Psoas muscle (tissue), 7 donors: ENCODE measurements at regions not wholly inside any gene's neighbourhood (a gene's known extent, or its start where the extent isn't known, plus 50 kb on each side); places are given as distances from the start of the nearest gene placed in this dataset.

Experiments
- ATAC-seq, 4 donors: fragments of 200-7000 bp; cut with Tn5 transposase; one replicate each; pipeline ENCODE4 v1.9.1; 2020; ENCODE audit warnings: moderate library complexity in 3 of 4, mild to moderate bottlenecking in 2 of 4
- DNase-seq, 2 donors: peaks; one replicate each; pipeline ENCODE4 v3.0.0-alpha.2; 2020
- H3K27ac ChIP-seq: fragments of 200-600 bp; one replicate; pipeline ENCODE4 v1.8.0; 2022
- H3K27me3 ChIP-seq, 3 donors: fragments of 200-600 bp in 1 of 3; one replicate each; pipeline versions ENCODE4 v1.6.1 to v1.8.0; 2013 to 2022; ENCODE audit warnings: low read length in 2 of 3, mild to moderate bottlenecking in 2 of 3, moderate library complexity in 1 of 3; ENCODE audit not compliant: insufficient read depth in 3 of 3
- H3K36me3 ChIP-seq, 2 donors: fragments of 200-600 bp in 1 of 2; one replicate each; pipeline versions ENCODE4 v1.6.1 to v1.8.0; 2013 to 2022; ENCODE audit warnings: low read depth in 1 of 2, mild to moderate bottlenecking in 1 of 2, moderate library complexity in 1 of 2; ENCODE audit not compliant: insufficient read depth in 1 of 2
- H3K4me1 ChIP-seq: fragments of 200-600 bp; one replicate; pipeline ENCODE4 v1.8.0; 2022
- H3K4me3 ChIP-seq: fragments of 200-600 bp; one replicate; pipeline ENCODE4 v1.8.0; 2022; ENCODE audit warnings: mild to moderate bottlenecking
- H3K9me3 ChIP-seq: fragments of 200-600 bp; one replicate; pipeline ENCODE4 v1.8.0; 2022
- WGBS, 3 donors: extraction: QIAGEN DNeasy Blood & Tissue Kit; methylation state at CpG; one replicate each; pipeline versions ENCODE4 v1.1.6 to v1.1.7; 2013; 5-methylcytosine and 5-hydroxymethylcytosine counted together
- intact Hi-C, 2 donors: fragments of 100-400 bp; cut with DNase I; formaldehyde crosslinking; loops; one replicate each; pipeline versions ENCODE4 v1.11.0 to v1.14.2; 2022
- TF ChIP-seq, protein P1 (sequence below): fragments of 200-600 bp; IDR thresholded peaks from one replicate; pipeline ENCODE4 v1.8.0; 2022; ENCODE audit warnings: antibody characterized with exemption
- donor health status: healthy with polysubstance abuse.
- donor health status: DM: no; HTN: no; CAD: no; lungs with moderate emphysema.
- donor health status: Bipolar disorder and iron deficiency.
- donor health status: healthy.
- donor health status: DM: yes; HTN: yes; CAD: no.
- donor health status: DM: no; HTN: no; CAD: no.
- donor health status: DM: yes; HTN: yes; CAD: no.

DNA sequence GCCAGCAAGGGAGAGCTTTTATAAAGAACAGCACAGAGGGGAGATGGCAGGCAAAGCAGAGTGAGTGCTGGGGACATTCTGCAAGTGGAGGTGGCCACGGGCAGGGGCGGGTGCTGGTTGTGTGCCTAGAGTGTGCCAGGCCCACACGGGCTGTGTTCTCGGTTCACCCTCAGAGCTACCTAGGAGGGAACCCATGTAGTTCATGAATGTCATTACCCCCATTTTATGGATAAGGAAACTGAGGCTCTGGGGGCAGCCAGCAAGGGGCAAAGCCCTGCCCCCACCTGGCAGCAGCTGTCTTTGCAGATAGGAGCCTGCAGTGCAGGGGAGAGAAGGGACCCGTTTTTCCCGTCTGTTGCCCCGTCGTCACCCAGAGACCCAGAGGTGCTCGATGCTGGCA is 85.2 kb upstream of the NCOR2 start:
- intact Hi-C loops: loop anchor here in 1 of 2 donors (5.0 kb wide), 1 partner anchor 85 kb away; the partner anchor contains the start of gene NCOR2
- TF ChIP-seq, protein P1, sequence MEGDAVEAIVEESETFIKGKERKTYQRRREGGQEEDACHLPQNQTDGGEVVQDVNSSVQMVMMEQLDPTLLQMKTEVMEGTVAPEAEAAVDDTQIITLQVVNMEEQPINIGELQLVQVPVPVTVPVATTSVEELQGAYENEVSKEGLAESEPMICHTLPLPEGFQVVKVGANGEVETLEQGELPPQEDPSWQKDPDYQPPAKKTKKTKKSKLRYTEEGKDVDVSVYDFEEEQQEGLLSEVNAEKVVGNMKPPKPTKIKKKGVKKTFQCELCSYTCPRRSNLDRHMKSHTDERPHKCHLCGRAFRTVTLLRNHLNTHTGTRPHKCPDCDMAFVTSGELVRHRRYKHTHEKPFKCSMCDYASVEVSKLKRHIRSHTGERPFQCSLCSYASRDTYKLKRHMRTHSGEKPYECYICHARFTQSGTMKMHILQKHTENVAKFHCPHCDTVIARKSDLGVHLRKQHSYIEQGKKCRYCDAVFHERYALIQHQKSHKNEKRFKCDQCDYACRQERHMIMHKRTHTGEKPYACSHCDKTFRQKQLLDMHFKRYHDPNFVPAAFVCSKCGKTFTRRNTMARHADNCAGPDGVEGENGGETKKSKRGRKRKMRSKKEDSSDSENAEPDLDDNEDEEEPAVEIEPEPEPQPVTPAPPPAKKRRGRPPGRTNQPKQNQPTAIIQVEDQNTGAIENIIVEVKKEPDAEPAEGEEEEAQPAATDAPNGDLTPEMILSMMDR: no peak
- Histone ChIP-seq H3K27ac (no peak overlapping the region), H3K36me3 (no peaks in the 10 kb centered on the region), H3K9me3 (peaks cover 8% of the 10 kb centered on the region), H3K4me1 (peaks cover 22% of the 10 kb centered on the region), H3K27me3 (no peaks in the 10 kb centered on the region), H3K4me3 (no peak overlapping the region)
- WGBS, 3 donors: 82 to 94% (median 86%) methylated on average over 9 of the region's 9 CpGs
- DNase-seq (no peak), ATAC-seq (no peak)

DNA sequence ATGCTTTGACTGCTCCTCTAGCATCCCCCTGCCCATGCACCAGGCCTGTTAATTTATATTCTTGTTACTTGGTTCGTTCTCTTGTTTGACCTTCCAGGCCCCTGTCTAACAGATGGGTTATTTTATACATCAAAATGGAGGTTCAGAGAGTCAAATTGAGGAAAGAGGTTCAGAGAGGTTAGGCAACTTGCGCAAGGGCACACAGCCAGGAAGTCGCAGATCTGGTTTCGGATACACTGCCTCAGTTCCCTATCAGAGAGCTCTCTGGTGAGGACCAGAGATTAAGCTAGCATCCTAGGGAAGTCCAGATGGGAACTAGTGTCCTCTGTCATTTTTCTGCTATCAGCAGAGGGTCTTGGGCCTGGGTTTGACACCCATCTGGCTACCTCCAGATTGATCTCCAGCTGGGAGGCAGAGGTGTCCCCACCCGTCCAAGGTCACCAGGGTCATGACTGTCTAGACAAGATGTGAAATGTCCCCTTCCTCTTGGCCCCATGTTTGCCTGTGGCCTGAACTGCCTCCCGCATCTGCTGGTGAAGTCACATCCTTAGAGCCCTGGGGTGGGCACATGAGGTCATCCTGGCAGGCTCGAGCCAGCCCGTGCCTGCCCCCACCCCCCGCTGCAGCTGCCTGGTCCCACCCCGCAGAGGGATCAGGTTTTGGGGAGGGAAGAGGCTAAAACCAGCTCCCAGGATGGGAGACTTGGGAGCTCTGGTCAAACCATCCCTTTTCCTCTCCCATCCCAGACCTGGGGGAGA is 84.3 kb upstream of the NCOR2 start:
- intact Hi-C loops: loop anchor here in 1 of 2 donors (5.0 kb wide), 1 partner anchor 84 kb away; the partner anchor contains the start of gene NCOR2
- peaks cover 22% of the 10 kb centered on the region for H3K4me1 ChIP-seq
- no peaks in the 10 kb centered on the region for H3K36me3 ChIP-seq
- H3K27ac ChIP-seq: no peak overlapping the region
- H3K9me3 ChIP-seq: peaks cover 8% of the 10 kb centered on the region
- TF ChIP-seq, protein P1: no peak
- no peaks in the 10 kb centered on the region for H3K27me3 ChIP-seq
- ATAC-seq: peak in 1 of 4 donors; percentile 12
- WGBS, 3 donors: 47 to 52% (median 49%) methylated on average over 10 of the region's 10 CpGs
- H3K4me3 ChIP-seq: no peak overlapping the region
- DNase-seq: peak; percentile 39 to 81

DNA sequence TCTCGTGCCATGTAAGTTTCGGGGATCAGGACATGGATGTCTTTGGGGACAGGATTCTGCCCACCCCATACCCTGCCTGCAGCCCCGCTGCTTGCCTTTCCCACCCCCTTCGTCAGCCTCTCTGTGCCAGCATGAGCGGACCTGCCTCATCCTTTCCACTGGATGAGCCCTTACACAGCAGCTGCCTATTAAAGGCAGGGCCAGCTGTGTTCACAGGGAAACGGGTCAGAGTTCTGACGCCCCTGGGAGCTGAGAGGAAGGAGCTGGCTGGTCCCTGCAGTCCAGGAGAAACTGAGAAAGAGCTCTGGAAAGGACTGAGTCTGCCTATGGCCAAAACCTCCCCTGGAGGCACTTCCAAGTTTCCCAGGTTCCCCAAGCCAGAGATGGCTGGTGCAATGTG is 83.5 kb upstream of the NCOR2 start:
- WGBS, 3 donors: 52 to 57% (median 57%) methylated on average over 7 of the region's 7 CpGs
- ATAC-seq: no peak
- intact Hi-C loops: loop anchor here in 1 of 2 donors (5.0 kb wide), 1 partner anchor 84 kb away; the partner anchor contains the start of gene NCOR2

DNA sequence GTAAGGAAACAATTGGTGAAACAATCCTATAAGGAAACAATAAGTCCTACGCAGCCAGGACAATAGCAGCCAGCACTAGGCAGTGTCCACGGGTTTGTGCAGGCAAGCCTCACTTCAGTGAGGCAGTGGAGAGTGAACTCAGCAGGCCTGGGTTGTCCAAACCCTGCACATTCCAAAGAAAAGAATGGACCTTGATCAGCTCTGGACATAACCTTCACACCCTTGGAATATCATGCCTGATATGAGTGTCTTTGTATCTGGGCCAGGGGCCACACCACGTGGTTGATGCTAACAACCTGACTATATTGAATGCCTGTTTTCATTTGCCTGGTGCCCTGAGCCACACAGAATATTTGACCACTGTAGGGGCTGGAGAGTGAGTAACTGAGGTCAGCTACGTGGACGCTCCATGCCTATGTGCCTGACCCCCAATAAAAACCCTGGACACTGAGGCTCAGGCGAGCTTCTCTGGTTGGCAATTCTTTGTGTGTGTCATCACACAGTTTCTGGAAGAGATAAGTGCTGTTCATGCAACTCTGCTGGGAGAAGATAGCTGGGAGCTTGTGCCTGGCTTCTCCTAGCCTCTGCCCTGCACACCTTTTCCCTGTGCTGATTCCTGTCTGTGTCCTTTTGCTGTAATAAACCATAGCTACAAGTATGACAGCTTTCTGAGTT is 81.4 kb upstream of the NCOR2 start:
- Histone ChIP-seq H3K27me3 (no peaks in the 10 kb centered on the region), H3K27ac (no peak overlapping the region), H3K4me3 (no peak overlapping the region), H3K4me1 (no peaks in the 10 kb centered on the region), H3K9me3 (peaks cover 8% of the 10 kb centered on the region), H3K36me3 (no peaks in the 10 kb centered on the region)
- 82% methylated on average over 6 of the region's 6 CpGs for WGBS, 3 donors
- ATAC-seq (no peak), DNase-seq (no peak)
- TF ChIP-seq, protein P1: no peak
- intact Hi-C loops: no loop called here

More for the DNA sequence above, 83.5 kb upstream of the NCOR2 start:
- TF ChIP-seq, protein P1: no peak
- Histone ChIP-seq H3K4me3 (no peak overlapping the region), H3K9me3 (peaks cover 8% of the 10 kb centered on the region), H3K4me1 (peaks cover 18% of the 10 kb centered on the region), H3K36me3 (no peaks in the 10 kb centered on the region), H3K27me3 (no peaks in the 10 kb centered on the region), H3K27ac (no peak overlapping the region)
- DNase-seq: peak in 1 of 2 donors; percentile 69
